WTC11 (cell line): ENCODE measurements at regions not wholly inside any gene's neighbourhood (a gene's known extent, or its start where the extent isn't known, plus 50 kb on each side); places are given as distances from the start of the nearest gene placed in this dataset.
A peak's percentile ranks its signal among the peaks of the same experiment; 100 is the strongest.

Experiments used
- ATAC-seq: fragments of 200-7000 bp; cut with Tn5 transposase; 2 replicates; pipeline ENCODE4 v1.10.0; 2021; ENCODE audit warnings: mild to moderate bottlenecking, moderate library complexity
- CTCF ChIA-PET: fragments of 300-600 bp; sonication (Branson Sonifier 250); formaldehyde crosslinking; loops from one replicate; lab custom pipeline; 2021; ENCODE audit warnings: antibody characterized with exemption; lab: Charles Lee
- POLR2A ChIA-PET: fragments of 350-600 bp; sonication (Branson Sonifier 250); formaldehyde crosslinking; loops from one replicate; lab custom pipeline; 2021; ENCODE audit warnings: antibody characterized with exemption; lab: Charles Lee
- DNase-seq: peaks from one replicate; pipeline ENCODE4 v3.0.0; 2021; ENCODE audit warnings: low spot score
- H3K27ac Mint-ChIP-seq: 2 replicates; pipeline ENCODE4 v1.8.0; 2021; ENCODE audit warnings: mixed read lengths
- H3K27me3 Mint-ChIP-seq: 2 replicates; pipeline ENCODE4 v1.8.0; 2021; ENCODE audit warnings: low read depth, mild to moderate bottlenecking, moderate library complexity, mixed read lengths
- H3K36me3 Mint-ChIP-seq: 2 replicates; pipeline ENCODE4 v1.8.0; 2021; ENCODE audit warnings: mixed read lengths
- H3K4me1 Mint-ChIP-seq: 2 replicates; pipeline ENCODE4 v1.8.0; 2022; ENCODE audit warnings: mixed read lengths
- H3K4me3 Mint-ChIP-seq: 2 replicates; pipeline ENCODE4 v1.8.0; 2021; ENCODE audit warnings: mild to moderate bottlenecking, moderate library complexity, mixed read lengths
- H3K9me3 Mint-ChIP-seq: 2 replicates; pipeline ENCODE4 v1.8.0; 2021; ENCODE audit warnings: mixed read lengths
- FOXK1 ChIP-seq: sonication (generic); formaldehyde crosslinking; IDR thresholded peaks from 2 replicates; pipeline ENCODE4 v1.8.0; 2022; ENCODE audit warnings: mild to moderate bottlenecking, moderate library complexity, missing genetic modification reagents
- GABPB1 ChIP-seq: sonication (generic); formaldehyde crosslinking; IDR thresholded peaks from 2 replicates; pipeline ENCODE4 v1.8.1; 2023; ENCODE audit warnings: mild to moderate bottlenecking, missing genetic modification reagents
- MXD4 ChIP-seq: fragments of 250-450 bp; sonication (Bioruptor Pico); IDR thresholded peaks from 2 replicates; pipeline ENCODE4 v1.8.0; 2021; ENCODE audit warnings: mild to moderate bottlenecking, moderate library complexity, borderline replicate concordance
- MYBL2 ChIP-seq: sonication (generic); formaldehyde crosslinking; IDR thresholded peaks from 2 replicates; pipeline ENCODE4 v1.8.1; 2023; ENCODE audit warnings: mild to moderate bottlenecking, moderate library complexity, missing genetic modification reagents
- NFE2L1 ChIP-seq: sonication (generic); formaldehyde crosslinking; IDR thresholded peaks from 2 replicates; pipeline ENCODE4 v1.8.1; 2023; ENCODE audit warnings: missing genetic modification reagents
- NR3C1 ChIP-seq: sonication (generic); formaldehyde crosslinking; conservative IDR thresholded peaks from 2 replicates; pipeline ENCODE4 v1.8.1; 2023; ENCODE audit warnings: low read depth, mild to moderate bottlenecking, missing genetic modification reagents
- RELA ChIP-seq: sonication (generic); formaldehyde crosslinking; IDR thresholded peaks from 2 replicates; pipeline ENCODE4 v1.8.1; 2022; ENCODE audit warnings: missing genetic modification reagents, mild to moderate bottlenecking, borderline replicate concordance
- TCF7 ChIP-seq: sonication (generic); formaldehyde crosslinking; IDR thresholded peaks from 2 replicates; pipeline ENCODE4 v1.8.0; 2022; ENCODE audit warnings: mild to moderate bottlenecking, low read depth, missing genetic modification reagents, moderate library complexity
- ZNF232 ChIP-seq: sonication (generic); formaldehyde crosslinking; IDR thresholded peaks from 2 replicates; pipeline ENCODE4 v1.8.0; 2022; ENCODE audit warnings: mild to moderate bottlenecking, missing genetic modification reagents
- ZNF317 ChIP-seq: sonication (generic); formaldehyde crosslinking; IDR thresholded peaks from 2 replicates; pipeline ENCODE4 v1.8.1; 2023; ENCODE audit warnings: low read depth, mild to moderate bottlenecking, moderate library complexity, missing genetic modification reagents, borderline replicate concordance
- TF ChIP-seq, protein P1 (sequence below): fragments of 250-450 bp; sonication (Bioruptor Pico); IDR thresholded peaks from 2 replicates; pipeline ENCODE4 v1.9.0; 2021; ENCODE audit warnings: mild to moderate bottlenecking
- TF ChIP-seq, protein P2 (sequence below): fragments of 250-450 bp; sonication (Bioruptor Pico); IDR thresholded peaks from 2 replicates; pipeline ENCODE4 v1.9.0; 2021; ENCODE audit warnings: moderate library complexity, mild to moderate bottlenecking, inconsistent platforms, borderline replicate concordance
- TF ChIP-seq, protein P3 (sequence below): fragments of 250-450 bp; sonication (Bioruptor Pico); IDR thresholded peaks from 2 replicates; pipeline ENCODE4 v1.9.0; 2021; ENCODE audit warnings: mild to moderate bottlenecking
- TF ChIP-seq, protein P4 (sequence below): fragments of 250-450 bp; sonication (Bioruptor Pico); IDR thresholded peaks from 2 replicates; pipeline ENCODE4 v1.8.0; 2021; ENCODE audit warnings: mild to moderate bottlenecking
- TF ChIP-seq, protein P5 (sequence below): sonication (generic); formaldehyde crosslinking; IDR thresholded peaks from 2 replicates; pipeline ENCODE4 v1.8.1; 2022; ENCODE audit warnings: low read depth, missing genetic modification reagents, borderline replicate concordance
- TF ChIP-seq, protein P6 (sequence below): sonication (generic); formaldehyde crosslinking; IDR thresholded peaks from 2 replicates; pipeline ENCODE4 v1.8.1; 2023; ENCODE audit warnings: mild to moderate bottlenecking, missing genetic modification reagents, borderline replicate concordance
- TF ChIP-seq, protein P7 (sequence below): sonication (generic); formaldehyde crosslinking; IDR thresholded peaks from 2 replicates; pipeline ENCODE4 v1.8.0; 2022; ENCODE audit warnings: mild to moderate bottlenecking, missing genetic modification reagents

DNA sequence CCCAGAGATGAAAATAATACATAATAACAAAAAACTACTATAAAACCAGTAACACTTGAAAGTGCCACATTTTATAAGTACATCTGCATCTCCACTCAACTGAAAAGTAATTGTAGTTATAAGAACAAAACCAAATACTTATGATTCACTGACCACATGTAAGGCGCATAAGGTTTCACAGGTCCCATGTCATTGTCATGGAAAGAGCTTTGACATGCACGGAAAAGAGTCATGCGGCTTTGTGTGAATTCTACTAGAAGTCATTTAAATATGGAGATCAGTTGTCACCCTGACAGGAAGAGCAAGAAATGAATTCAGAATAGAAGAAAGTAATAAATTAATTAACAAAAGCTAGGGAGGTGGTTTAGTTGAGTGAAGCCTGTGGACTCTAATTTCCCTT is 459.1 kb downstream of the CDH2 start:
- CTCF ChIA-PET = interaction anchor here (1.5 kb wide), 1 partner anchor 32 kb away, joined by 7 read pairs; no protein-coding TSS in a partner anchor
- peaks cover 58% of the 10 kb centered on the region for H3K4me1 Mint-ChIP-seq
- DNase-seq (no peak), ATAC-seq (peak; percentile 64)
- peaks cover 13% of the 10 kb centered on the region for H3K9me3 Mint-ChIP-seq
- peak overlapping the region; percentile 35; the same call in 1 of the 2 replicates for H3K27ac Mint-ChIP-seq
- TF ChIP-seq ZNF317 (CRISPR knock-in tag) (no peak), NFE2L1 (CRISPR knock-in tag) (no peak), RELA (CRISPR knock-in tag) (no peak), GABPB1 (CRISPR knock-in tag) (no peak), MXD4 (no peak), FOXK1 (CRISPR knock-in tag) (no peak), TCF7 (CRISPR knock-in tag) (no peak), MYBL2 (CRISPR knock-in tag) (no peak), ZNF232 (no peak)
- TF ChIP-seq, protein P1, sequence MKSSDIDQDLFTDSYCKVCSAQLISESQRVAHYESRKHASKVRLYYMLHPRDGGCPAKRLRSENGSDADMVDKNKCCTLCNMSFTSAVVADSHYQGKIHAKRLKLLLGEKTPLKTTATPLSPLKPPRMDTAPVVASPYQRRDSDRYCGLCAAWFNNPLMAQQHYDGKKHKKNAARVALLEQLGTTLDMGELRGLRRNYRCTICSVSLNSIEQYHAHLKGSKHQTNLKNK (CRISPR knock-in tag) = no peak
- TF ChIP-seq, protein P2, sequence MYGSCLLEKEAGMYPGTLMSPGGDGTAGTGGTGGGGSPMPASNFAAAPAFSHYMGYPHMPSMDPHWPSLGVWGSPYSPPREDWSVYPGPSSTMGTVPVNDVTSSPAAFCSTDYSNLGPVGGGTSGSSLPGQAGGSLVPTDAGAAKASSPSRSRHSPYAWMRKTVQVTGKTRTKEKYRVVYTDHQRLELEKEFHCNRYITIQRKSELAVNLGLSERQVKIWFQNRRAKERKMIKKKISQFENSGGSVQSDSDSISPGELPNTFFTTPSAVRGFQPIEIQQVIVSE = no peak
- TF ChIP-seq, protein P3, sequence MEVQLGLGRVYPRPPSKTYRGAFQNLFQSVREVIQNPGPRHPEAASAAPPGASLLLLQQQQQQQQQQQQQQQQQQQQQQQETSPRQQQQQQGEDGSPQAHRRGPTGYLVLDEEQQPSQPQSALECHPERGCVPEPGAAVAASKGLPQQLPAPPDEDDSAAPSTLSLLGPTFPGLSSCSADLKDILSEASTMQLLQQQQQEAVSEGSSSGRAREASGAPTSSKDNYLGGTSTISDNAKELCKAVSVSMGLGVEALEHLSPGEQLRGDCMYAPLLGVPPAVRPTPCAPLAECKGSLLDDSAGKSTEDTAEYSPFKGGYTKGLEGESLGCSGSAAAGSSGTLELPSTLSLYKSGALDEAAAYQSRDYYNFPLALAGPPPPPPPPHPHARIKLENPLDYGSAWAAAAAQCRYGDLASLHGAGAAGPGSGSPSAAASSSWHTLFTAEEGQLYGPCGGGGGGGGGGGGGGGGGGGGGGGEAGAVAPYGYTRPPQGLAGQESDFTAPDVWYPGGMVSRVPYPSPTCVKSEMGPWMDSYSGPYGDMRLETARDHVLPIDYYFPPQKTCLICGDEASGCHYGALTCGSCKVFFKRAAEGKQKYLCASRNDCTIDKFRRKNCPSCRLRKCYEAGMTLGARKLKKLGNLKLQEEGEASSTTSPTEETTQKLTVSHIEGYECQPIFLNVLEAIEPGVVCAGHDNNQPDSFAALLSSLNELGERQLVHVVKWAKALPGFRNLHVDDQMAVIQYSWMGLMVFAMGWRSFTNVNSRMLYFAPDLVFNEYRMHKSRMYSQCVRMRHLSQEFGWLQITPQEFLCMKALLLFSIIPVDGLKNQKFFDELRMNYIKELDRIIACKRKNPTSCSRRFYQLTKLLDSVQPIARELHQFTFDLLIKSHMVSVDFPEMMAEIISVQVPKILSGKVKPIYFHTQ = no peak
- TF ChIP-seq, protein P4, sequence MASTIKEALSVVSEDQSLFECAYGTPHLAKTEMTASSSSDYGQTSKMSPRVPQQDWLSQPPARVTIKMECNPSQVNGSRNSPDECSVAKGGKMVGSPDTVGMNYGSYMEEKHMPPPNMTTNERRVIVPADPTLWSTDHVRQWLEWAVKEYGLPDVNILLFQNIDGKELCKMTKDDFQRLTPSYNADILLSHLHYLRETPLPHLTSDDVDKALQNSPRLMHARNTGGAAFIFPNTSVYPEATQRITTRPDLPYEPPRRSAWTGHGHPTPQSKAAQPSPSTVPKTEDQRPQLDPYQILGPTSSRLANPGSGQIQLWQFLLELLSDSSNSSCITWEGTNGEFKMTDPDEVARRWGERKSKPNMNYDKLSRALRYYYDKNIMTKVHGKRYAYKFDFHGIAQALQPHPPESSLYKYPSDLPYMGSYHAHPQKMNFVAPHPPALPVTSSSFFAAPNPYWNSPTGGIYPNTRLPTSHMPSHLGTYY (CRISPR knock-in tag) = no peak
- TF ChIP-seq, protein P5, sequence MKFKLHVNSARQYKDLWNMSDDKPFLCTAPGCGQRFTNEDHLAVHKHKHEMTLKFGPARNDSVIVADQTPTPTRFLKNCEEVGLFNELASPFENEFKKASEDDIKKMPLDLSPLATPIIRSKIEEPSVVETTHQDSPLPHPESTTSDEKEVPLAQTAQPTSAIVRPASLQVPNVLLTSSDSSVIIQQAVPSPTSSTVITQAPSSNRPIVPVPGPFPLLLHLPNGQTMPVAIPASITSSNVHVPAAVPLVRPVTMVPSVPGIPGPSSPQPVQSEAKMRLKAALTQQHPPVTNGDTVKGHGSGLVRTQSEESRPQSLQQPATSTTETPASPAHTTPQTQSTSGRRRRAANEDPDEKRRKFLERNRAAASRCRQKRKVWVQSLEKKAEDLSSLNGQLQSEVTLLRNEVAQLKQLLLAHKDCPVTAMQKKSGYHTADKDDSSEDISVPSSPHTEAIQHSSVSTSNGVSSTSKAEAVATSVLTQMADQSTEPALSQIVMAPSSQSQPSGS = no peak
- POLR2A ChIA-PET = no interaction called here
- H3K27me3 Mint-ChIP-seq = no peaks in the 10 kb centered on the region
- peaks cover 5% of the 10 kb centered on the region; the same call in 1 of the 2 replicates for H3K36me3 Mint-ChIP-seq
- no peak overlapping the region for H3K4me3 Mint-ChIP-seq

DNA sequence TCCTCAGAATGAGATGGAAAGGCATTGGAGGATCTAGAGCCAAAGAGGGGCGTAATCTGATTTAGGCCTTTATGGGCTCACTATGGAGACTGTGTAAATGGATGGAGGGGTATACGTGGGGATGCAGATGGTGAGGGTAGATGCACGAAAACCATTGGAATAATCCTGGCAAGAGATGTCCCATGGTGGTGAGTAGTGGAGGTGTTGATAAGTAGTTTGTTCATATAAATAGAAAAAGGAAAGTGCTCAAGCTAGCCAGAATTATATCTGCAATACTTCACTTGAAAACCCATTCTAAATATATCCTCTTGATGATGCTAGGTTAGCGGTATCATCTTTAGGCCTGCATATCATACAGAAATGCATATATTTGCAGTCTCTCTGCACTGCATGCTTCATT is 459.7 kb downstream of the CDH2 start:
- no peak overlapping the region; the same call in 1 of the 2 replicates for H3K27ac Mint-ChIP-seq
- no peak overlapping the region for H3K4me3 Mint-ChIP-seq
- peaks cover 5% of the 10 kb centered on the region; the same call in 1 of the 2 replicates for H3K36me3 Mint-ChIP-seq
- TF ChIP-seq, protein P6, sequence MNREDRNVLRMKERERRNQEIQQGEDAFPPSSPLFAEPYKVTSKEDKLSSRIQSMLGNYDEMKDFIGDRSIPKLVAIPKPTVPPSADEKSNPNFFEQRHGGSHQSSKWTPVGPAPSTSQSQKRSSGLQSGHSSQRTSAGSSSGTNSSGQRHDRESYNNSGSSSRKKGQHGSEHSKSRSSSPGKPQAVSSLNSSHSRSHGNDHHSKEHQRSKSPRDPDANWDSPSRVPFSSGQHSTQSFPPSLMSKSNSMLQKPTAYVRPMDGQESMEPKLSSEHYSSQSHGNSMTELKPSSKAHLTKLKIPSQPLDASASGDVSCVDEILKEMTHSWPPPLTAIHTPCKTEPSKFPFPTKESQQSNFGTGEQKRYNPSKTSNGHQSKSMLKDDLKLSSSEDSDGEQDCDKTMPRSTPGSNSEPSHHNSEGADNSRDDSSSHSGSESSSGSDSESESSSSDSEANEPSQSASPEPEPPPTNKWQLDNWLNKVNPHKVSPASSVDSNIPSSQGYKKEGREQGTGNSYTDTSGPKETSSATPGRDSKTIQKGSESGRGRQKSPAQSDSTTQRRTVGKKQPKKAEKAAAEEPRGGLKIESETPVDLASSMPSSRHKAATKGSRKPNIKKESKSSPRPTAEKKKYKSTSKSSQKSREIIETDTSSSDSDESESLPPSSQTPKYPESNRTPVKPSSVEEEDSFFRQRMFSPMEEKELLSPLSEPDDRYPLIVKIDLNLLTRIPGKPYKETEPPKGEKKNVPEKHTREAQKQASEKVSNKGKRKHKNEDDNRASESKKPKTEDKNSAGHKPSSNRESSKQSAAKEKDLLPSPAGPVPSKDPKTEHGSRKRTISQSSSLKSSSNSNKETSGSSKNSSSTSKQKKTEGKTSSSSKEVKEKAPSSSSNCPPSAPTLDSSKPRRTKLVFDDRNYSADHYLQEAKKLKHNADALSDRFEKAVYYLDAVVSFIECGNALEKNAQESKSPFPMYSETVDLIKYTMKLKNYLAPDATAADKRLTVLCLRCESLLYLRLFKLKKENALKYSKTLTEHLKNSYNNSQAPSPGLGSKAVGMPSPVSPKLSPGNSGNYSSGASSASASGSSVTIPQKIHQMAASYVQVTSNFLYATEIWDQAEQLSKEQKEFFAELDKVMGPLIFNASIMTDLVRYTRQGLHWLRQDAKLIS (CRISPR knock-in tag) = no peak
- no peak for TF ChIP-seq NR3C1
- TF ChIP-seq, protein P7, sequence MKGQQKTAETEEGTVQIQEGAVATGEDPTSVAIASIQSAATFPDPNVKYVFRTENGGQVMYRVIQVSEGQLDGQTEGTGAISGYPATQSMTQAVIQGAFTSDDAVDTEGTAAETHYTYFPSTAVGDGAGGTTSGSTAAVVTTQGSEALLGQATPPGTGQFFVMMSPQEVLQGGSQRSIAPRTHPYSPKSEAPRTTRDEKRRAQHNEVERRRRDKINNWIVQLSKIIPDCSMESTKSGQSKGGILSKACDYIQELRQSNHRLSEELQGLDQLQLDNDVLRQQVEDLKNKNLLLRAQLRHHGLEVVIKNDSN (CRISPR knock-in tag) = no peak
- DNase-seq = no peak
- peaks cover 13% of the 10 kb centered on the region for H3K9me3 Mint-ChIP-seq
- ChIA-PET POLR2A (no interaction called here), CTCF (interaction anchor here (1.5 kb wide), 1 partner anchor 33 kb away, joined by 7 read pairs; no protein-coding TSS in a partner anchor)
- no peak for ATAC-seq
- no peaks in the 10 kb centered on the region for H3K27me3 Mint-ChIP-seq
- peaks cover 64% of the 10 kb centered on the region for H3K4me1 Mint-ChIP-seq
